ENCODE measurements at regions not wholly inside any gene's neighbourhood (a gene's known extent, or its start where the extent isn't known, plus 50 kb on each side); places are given as distances from the start of the nearest gene placed in this dataset.

- DNase-seq (ENCODE audit: low read depth in 4 of 4, low spot score in 3 of 4), result no peak
Observed at GRCh38 chr2:176535467-176536113, 266.3 kb downstream of the MTX2 start.

- no peak for DNase-seq (ENCODE audit: low read depth in 4 of 4, low spot score in 3 of 4)
Observed at GRCh38 chr2:176536439-176537133, 267.3 kb downstream of the MTX2 start.

- no peak for DNase-seq (ENCODE audit: low read depth in 4 of 4, low spot score in 3 of 4)
Observed at GRCh38 chr2:176537932-176538331, 268.7 kb downstream of the MTX2 start.

DNA sequence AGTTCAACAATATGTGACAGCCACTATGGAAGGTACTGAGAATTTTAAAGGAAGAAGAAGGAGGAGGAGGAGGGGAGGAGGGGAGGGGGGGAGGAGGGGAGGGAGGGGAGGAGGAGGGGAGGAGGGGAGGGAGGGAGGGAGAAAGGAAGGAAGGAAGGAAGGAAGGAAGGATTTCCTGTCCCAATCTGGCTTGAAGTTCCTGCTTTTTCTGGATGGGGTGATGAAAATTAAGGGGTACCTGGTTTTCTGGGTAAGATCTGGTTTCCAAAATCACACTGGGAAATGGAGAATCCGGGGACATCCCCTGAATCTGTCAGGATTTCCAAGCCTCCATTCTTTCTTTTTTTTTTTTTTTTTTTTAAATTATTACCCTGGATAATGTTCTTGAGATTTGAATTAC is 271.8 kb downstream of the MTX2 start:
- no peak for DNase-seq (ENCODE audit: low read depth in 4 of 4, low spot score in 3 of 4)

DNA sequence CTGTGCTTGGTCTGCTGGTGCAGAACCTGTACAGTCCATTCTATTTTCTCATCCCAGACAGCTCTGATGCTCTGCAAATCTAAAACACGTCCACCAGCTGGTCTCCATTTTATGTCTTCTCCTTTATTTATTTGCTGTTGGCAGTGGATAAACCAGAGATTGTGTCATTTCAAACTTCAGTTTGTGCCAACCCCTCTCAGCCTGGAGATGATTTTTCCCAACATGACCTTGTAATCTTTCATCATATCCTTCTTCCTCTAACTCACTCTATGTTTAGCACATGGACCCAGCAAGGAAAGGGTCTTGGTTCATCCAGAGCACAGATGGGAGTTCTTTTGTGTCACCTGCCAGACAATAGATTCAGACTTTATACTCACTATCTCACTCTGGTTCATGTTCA is 273.2 kb downstream of the MTX2 start:
- no peak for DNase-seq (ENCODE audit: low read depth in 4 of 4, low spot score in 3 of 4)

- no peak for DNase-seq (ENCODE audit: low read depth in 4 of 4, low spot score in 3 of 4)
Observed at GRCh38 chr2:176544557-176544956, 275.3 kb downstream of the MTX2 start.

DNA sequence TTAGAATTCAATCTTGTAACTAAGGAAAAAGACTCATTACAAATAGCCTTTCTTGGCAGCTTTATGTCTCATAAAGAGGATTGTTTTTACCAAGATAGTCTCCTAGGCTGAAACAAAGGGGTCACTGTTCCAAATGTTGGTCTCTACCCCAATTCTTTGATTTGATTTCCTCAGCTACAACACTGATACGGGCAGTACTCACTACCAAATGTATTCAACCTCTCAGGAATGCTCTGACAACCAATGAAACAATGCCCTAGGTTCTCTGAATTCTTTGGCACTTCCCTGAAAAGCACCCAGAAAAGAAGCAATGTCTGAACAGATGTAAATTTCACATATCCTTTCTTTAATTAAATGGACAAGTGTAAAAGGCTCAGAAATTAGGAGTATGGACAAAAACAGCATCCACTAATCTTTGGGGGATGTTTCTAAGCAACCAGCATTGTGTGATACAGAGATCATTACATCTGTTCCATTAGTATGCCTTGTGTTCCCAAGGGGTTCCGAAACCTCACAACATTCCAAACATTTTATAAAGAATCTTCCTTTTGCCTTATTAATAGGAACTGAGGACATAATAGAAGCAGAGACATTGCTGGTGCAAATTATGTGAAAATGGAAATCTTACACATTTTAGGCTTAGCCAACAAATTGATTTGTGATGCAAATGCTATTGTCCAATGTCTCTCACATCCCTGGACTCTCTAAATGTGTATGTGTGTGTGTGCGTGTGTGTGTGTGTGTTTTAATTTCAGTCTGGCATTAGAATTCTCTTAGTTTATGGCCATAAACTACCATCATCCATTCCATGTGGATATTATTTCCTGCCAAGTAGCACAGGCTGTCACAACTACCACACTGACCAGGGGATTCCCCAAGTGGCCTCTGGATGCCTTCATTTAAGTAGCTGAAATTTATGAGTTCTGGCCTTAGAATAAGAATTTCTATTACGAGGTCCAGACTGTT is 276.0 kb downstream of the MTX2 start:
- DNase-seq (ENCODE audit: low read depth in 4 of 4, low spot score in 3 of 4), result no peak

DNA sequence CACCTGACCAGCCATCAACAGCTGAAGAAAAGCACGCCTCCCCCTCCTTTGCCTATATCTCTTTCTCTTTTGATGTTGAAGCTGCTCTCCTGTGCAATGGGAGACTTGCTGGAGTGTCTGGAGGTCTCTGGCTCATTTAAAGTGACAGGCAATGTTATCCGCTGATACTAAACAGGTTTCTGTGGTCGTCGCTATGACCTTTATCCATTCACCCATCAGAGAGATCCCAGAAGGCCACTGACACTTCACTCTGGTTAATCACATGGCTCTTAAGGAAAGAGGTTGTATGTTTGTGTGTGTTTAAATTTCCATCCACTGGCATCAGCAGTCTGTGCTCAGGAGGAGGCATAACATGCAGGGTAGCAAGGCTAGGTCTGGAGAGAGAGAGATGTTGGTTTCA is 277.3 kb downstream of the MTX2 start:
- no peak for DNase-seq (ENCODE audit: low read depth in 4 of 4, low spot score in 3 of 4)

- no peak for DNase-seq (ENCODE audit: low read depth in 4 of 4, low spot score in 3 of 4)
Observed at GRCh38 chr2:176552501-176553135, 283.4 kb downstream of the MTX2 start.

- peak in 3 of 4 donors; percentile 52 to 69 (median 57) for DNase-seq (ENCODE audit: low read depth in 4 of 4, low spot score in 3 of 4)
Observed at GRCh38 chr2:176553685-176554100, 284.5 kb downstream of the MTX2 start.

DNA sequence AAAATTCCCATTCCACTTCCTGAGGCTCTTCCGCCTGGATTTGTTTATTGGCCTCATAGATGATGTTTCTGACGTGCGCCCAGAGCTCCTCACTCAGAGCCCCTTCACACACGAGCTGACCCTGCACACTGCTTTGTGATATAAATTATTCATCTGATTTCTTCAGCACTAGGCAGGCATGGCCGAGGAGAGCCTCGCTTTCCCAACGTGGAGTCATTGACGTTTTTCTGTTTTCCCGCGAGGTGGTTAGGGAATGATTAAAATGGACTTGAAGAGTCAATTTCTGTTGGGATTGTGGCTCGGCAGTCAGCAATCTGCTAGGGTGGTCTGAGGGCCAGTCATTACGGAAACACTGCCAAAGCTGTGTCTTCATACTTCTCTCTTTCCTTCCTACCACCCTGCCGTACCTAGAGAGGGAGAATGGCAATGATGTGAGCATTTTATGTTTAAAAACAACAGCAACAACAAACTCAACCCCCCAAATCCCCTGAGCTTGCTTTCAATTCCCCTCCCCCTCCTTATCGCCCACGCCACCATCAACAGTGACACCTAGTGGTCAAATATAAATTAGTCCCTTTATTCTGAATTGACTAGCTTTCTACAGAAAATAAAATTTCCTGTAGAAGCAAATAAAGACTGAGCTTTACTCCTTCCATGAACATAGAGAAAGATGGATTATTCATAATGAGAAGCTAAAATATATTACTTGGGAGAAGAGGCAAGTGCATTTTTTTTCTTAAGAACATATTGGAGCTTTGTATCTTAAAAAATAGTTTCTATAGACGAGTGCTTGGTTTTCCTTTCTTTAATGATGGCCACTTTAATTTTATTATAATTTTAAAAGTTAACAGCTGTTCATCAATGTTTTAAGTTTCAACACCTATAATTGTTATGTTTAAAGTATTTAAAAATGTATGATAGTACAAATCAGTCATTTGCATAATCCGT is 285.1 kb downstream of the MTX2 start:
- peak; percentile 73 to 79 (median 76) for DNase-seq (ENCODE audit: low read depth in 4 of 4, low spot score in 3 of 4)

DNA sequence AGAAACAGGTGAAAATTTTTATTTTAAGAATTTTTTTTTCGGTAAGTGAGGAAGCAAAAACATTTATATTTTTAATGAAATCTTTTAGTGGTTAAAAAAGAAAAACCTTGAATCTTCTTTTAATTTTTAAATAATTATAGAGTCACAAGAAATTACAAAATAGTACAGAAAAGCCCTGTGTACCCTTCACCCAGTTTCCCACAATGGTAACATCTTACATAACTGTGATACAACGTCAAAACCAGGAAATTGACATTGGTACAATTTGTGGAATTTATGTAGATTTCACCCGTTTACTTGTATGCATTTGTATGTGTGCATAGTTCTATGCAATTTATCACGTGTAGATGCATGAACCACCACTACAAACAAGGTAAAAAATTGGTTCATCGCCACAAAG is 285.9 kb downstream of the MTX2 start:
- no peak for DNase-seq (ENCODE audit: low read depth in 4 of 4, low spot score in 3 of 4)

DNA sequence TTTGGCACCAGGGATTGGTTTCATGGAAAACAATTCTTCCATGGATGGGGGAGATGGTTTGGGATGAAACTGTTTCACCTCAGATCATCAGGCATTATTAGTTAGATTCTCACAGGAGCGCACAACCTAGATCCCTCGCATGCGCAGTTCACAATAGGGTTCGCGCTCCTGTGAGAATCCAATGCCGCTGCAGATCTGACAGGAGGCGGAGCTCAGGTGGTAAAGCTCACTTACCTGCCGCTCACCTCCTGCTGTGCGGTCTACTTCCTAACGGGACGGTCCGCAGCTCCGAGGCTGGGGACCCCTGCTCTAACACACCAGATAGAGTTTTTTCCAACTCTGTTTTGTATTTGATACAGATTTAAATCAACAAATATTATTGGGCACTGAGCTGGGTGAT is 286.5 kb downstream of the MTX2 start:
- no peak for DNase-seq (ENCODE audit: low read depth in 4 of 4, low spot score in 3 of 4)

DNA sequence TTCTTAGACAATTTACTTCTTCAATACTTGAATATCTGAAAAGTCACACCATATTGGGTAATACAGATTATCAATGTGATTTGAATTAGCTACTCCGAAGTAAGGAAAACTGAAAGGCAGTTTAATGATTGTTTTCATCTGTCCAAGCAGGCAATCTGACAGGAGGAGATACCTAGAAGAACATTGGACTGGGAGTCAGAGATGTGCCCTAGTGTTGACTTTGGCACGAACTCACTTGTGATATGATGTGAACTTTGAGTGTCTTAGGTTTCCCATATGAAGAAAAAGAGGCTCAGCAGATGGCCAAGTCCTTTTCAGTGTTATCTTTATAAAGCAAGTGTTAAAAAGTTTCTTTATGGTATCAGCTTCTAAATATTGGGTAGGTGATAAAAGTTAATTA is 287.1 kb downstream of the MTX2 start:
- no peak for DNase-seq (ENCODE audit: low read depth in 4 of 4, low spot score in 3 of 4)

DNA sequence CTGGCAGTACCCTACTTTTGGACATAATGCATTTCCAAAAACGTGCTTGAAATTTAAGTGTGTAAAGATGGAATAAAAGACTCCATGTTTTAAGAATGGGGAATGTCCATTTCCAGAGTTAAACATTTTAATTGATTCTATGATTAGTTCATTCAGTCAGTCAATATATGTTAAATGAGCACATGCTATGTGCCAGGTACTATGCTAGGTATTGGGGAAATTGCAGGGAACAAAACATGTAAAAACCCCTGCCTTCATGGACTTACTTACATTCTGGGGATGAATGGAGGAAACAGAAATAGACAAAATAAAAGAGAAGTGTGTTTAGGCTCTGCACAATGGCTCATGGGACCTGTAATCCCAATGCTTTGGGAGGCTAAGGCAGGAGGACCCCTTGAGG is 288.6 kb downstream of the MTX2 start:
- DNase-seq (ENCODE audit: low read depth in 4 of 4, low spot score in 3 of 4), result no peak

GRCh38 chr2:176558574-176559140 is 289.4 kb downstream of the MTX2 start:
- DNase-seq (ENCODE audit: low read depth in 4 of 4, low spot score in 3 of 4), result no peak

- no peak for DNase-seq (ENCODE audit: low read depth in 4 of 4, low spot score in 3 of 4)
Observed at GRCh38 chr2:176560296-176560695, 291.1 kb downstream of the MTX2 start.

DNA sequence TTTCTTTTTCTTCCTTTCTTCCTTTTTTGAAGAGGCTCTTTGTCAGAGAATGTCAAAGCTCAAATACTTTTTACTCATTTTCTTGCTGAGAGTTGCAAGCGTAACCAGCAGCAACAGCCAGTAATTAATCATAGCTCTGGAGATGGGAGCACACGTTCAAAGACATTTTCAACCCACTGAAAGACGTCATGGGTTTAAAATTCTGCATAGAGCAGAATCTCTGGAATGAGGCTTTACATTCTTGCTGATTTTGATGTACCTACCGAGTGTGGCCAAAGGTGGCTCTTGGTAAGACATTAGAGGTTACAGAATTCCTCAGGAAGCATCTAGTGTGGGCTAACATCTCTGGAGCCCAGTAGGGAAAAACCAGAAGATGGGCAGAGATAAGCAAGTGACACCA is 292.5 kb downstream of the MTX2 start:
- no peak for DNase-seq (ENCODE audit: low read depth in 4 of 4, low spot score in 3 of 4)

DNA sequence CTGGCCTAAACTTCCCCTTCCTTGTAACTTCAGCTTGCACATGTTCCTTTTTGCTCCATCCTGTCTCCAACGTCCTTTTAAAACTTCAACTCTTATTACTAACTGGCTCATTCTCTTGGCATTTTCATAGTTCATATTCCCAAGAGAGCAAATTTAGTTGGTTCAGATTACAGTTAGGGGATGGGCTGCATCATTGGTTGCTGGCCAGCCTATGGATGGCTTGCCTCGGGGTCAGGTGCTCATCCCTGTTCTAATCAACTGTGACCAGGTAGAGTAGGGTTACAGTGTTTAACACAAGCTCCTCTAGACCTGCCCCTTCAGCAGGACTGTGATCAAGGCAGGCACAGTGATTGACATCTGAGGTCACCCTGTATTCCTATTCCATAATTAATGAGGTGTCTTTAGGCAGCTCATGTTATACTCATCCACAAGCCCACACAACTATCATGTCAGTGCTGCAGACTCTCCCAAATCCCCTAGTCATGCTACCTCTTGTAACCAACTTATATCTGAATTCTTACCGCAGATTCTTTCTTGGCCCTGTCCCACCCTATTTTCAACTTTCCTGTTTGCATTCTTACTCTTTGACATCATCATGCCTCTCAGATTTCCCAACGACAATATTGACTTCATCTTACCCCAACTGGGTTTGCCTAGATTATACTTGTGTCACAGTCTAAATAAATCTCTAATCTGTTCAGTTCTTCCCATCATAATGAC is 293.3 kb downstream of the MTX2 start:
- DNase-seq (ENCODE audit: low read depth in 4 of 4, low spot score in 3 of 4), result no peak
